DND-41 (cell line): ENCODE measurements at regions not wholly inside any gene's neighbourhood (a gene's known extent, or its start where the extent isn't known, plus 50 kb on each side); places are given as distances from the start of the nearest gene placed in this dataset.

Experiments used
- EZH2 ChIP-seq: IDR thresholded peaks from 3 replicates; pipeline ENCODE4 v1.6.1; 2012; ENCODE audit warnings: borderline replicate concordance, low read depth, mild to moderate bottlenecking, moderate library complexity, low read length, inconsistent platforms; ENCODE audit not compliant: severe bottlenecking
- TF ChIP-seq, protein P1 (sequence below): IDR thresholded peaks from 2 replicates; pipeline ENCODE4 v1.5.1; 2012; ENCODE audit warnings: borderline replicate concordance, low read length, moderate library complexity, mild to moderate bottlenecking; ENCODE audit not compliant: poor library complexity, severe bottlenecking; ENCODE audit errors: extremely low read depth

DNA sequence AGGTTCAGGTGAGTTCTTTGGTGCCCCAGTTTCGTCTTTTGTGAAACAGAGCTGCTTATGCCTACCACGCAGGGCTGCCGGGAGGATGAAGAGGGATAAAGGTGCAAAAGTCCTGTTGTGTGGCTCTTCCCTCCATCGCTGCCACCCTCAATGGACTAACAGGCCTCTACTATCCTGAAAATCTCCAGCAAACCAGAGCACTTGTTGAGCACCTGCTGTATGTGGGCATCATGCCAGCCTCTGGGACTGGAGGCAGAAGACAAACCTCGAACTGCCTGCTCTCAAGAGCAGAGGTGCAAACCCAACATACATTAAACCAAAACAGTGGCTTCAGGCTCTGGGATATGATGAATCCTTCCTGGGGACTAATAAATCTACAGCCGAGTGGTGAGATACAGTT is 174.1 kb downstream of the ACTL8 start:
- TF ChIP-seq, protein P1, sequence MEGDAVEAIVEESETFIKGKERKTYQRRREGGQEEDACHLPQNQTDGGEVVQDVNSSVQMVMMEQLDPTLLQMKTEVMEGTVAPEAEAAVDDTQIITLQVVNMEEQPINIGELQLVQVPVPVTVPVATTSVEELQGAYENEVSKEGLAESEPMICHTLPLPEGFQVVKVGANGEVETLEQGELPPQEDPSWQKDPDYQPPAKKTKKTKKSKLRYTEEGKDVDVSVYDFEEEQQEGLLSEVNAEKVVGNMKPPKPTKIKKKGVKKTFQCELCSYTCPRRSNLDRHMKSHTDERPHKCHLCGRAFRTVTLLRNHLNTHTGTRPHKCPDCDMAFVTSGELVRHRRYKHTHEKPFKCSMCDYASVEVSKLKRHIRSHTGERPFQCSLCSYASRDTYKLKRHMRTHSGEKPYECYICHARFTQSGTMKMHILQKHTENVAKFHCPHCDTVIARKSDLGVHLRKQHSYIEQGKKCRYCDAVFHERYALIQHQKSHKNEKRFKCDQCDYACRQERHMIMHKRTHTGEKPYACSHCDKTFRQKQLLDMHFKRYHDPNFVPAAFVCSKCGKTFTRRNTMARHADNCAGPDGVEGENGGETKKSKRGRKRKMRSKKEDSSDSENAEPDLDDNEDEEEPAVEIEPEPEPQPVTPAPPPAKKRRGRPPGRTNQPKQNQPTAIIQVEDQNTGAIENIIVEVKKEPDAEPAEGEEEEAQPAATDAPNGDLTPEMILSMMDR = no peak
- TF ChIP-seq EZH2 = no peak
